Superior temporal gyrus (tissue), 1 donor: ENCODE measurements at regions not wholly inside any gene's neighbourhood (a gene's known extent, or its start where the extent isn't known, plus 50 kb on each side); places are given as distances from the start of the nearest gene placed in this dataset.
"Not testable (repeated sequence)": the region's sequence is repeated elsewhere in the genome, so short reads cannot be mapped to it uniquely, and the experiment has no call there.

Experiments used
- DNase-seq: peaks from one replicate; pipeline ENCODE4 v3.0.0-alpha.2; 2016; ENCODE audit errors: extremely low spot score

- DNase-seq = not testable (repeated sequence)
Observed at GRCh38 chr20:6321235-6321634, 198.4 kb upstream of the FERMT1 start.

GRCh38 chr20:6311841-6312655 is 189.2 kb upstream of the FERMT1 start:
- DNase-seq = no peak

GRCh38 chr20:6311097-6311496 is 188.3 kb upstream of the FERMT1 start:
- no peak for DNase-seq

GRCh38 chr20:6305536-6305935 is 182.7 kb upstream of the FERMT1 start:
- DNase-seq = no peak

GRCh38 chr20:6302041-6302440 is 179.2 kb upstream of the FERMT1 start:
- no peak for DNase-seq

GRCh38 chr20:6299456-6299855 is 176.6 kb upstream of the FERMT1 start:
- DNase-seq = no peak

GRCh38 chr20:6298049-6298448 is 175.2 kb upstream of the FERMT1 start:
- DNase-seq = no peak

- no peak for DNase-seq
Observed at GRCh38 chr20:6295867-6296256, 173.0 kb upstream of the FERMT1 start.

- no peak for DNase-seq
Observed at GRCh38 chr20:6295127-6295866, 172.5 kb upstream of the FERMT1 start.

GRCh38 chr20:6287471-6287870 is 164.6 kb upstream of the FERMT1 start:
- no peak for DNase-seq

GRCh38 chr20:6282642-6283041 is 159.8 kb upstream of the FERMT1 start:
- DNase-seq = no peak

GRCh38 chr20:6277661-6278240 is 154.9 kb upstream of the FERMT1 start:
- no peak for DNase-seq

- not testable (repeated sequence) for DNase-seq
Observed at GRCh38 chr20:6270404-6270803, 147.6 kb upstream of the FERMT1 start.

GRCh38 chr20:6269168-6269873 is 146.5 kb upstream of the FERMT1 start:
- no peak for DNase-seq

- DNase-seq = peak; percentile 75
Observed at GRCh38 chr20:6265204-6265904, 142.5 kb upstream of the FERMT1 start.

GRCh38 chr20:6253396-6253795 is 130.6 kb upstream of the FERMT1 start:
- no peak for DNase-seq

GRCh38 chr20:6245436-6245835 is 122.6 kb upstream of the FERMT1 start:
- DNase-seq = no peak

GRCh38 chr20:6241591-6241990 is 118.8 kb upstream of the FERMT1 start:
- DNase-seq = no peak

- no peak for DNase-seq
Observed at GRCh38 chr20:6240059-6240458, 117.2 kb upstream of the FERMT1 start.

- no peak for DNase-seq
Observed at GRCh38 chr20:6238421-6238820, 115.6 kb upstream of the FERMT1 start.

- DNase-seq = no peak
Observed at GRCh38 chr20:6235510-6235909, 112.7 kb upstream of the FERMT1 start.

- DNase-seq = no peak
Observed at GRCh38 chr20:6232436-6232835, 109.6 kb upstream of the FERMT1 start.
